Ovary (tissue), 7 donors: ENCODE measurements at regions not wholly inside any gene's neighbourhood (a gene's known extent, or its start where the extent isn't known, plus 50 kb on each side); places are given as distances from the start of the nearest gene placed in this dataset.

Experiments
- DNase-seq, 5 donors: peaks; one replicate each; pipeline ENCODE4 v3.0.0-alpha.2; 2019 to 2020
- H3K27ac ChIP-seq, 2 donors: fragments of 200-600 bp; one replicate each; pipeline versions ENCODE4 v1.5.1 to v1.8.0; 2019 to 2022
- H3K27me3 ChIP-seq: fragments of 200-600 bp; one replicate; pipeline ENCODE4 v1.8.0; 2022
- H3K36me3 ChIP-seq: fragments of 200-600 bp; sonication (generic); one replicate; pipeline ENCODE4 v1.5.1; 2019
- H3K4me1 ChIP-seq: one replicate; pipeline ENCODE4 v1.8.1; 2013; ENCODE audit warnings: mild to moderate bottlenecking, moderate library complexity; ENCODE audit not compliant: insufficient read depth
- H3K4me3 ChIP-seq: fragments of 200-600 bp; sonication (generic); one replicate; pipeline ENCODE4 v1.5.1; 2017
- H3K9me3 ChIP-seq, 2 donors: fragments of 200-600 bp in 1 of 2; sonication (generic) in 1 of 2; one replicate each; pipeline versions ENCODE4 v1.5.1 to v1.8.1; 2013 to 2019; ENCODE audit warnings: mild to moderate bottlenecking in 1 of 2, moderate library complexity in 1 of 2
- CTCF ChIP-seq, 3 donors: fragments of 450-650 bp in 2 of 3; fragments of 200-600 bp in 1 of 3; IDR thresholded peaks; one replicate each; pipeline versions ENCODE4 v1.5.1 to v1.8.0; 2016 to 2022; ENCODE audit warnings: antibody characterized with exemption in 3 of 3, mild to moderate bottlenecking in 1 of 3
- EP300 ChIP-seq: sonication (generic); formaldehyde crosslinking; IDR thresholded peaks from one replicate; pipeline ENCODE4 v1.6.1; 2017; ENCODE audit warnings: antibody characterized with exemption
- POLR2A ChIP-seq: fragments of 450-650 bp; IDR thresholded peaks from one replicate; pipeline ENCODE4 v1.6.1; 2017; ENCODE audit warnings: antibody characterized with exemption, mild to moderate bottlenecking, moderate library complexity
- WGBS, 3 donors: extraction: QIAGEN DNeasy Blood & Tissue Kit in 1 of 3; methylation state at CpG; one replicate each; pipeline versions ENCODE4 v1.1.5 to v1.1.7; 2013 to 2017; 5-methylcytosine and 5-hydroxymethylcytosine counted together
- intact Hi-C, 4 donors: fragments of 100-400 bp; cut with DNase I; formaldehyde crosslinking; loops; one replicate each; pipeline versions ENCODE4 v1.11.0 to v1.15.1; 2022 to 2023
- donor health status: DM: no; HTN: no; CAD: no; lungs with moderate emphysema.
- donor health status: DM: no; HTN: no; CAD: no.
- donor health status: Bipolar disorder and iron deficiency.
- donor health status: DM: no; HTN: no; CAD: no.
- donor health status: DM: yes; HTN: yes; CAD: no.

GRCh38 chr1:221940631-221941030 lies 198.7 kb upstream of the DUSP10 start:
- H3K27ac ChIP-seq = no peak overlapping the region
- intact Hi-C loops = no loop called here
- H3K27me3 ChIP-seq = no peaks in the 10 kb centered on the region
- no peaks in the 10 kb centered on the region for H3K4me1 ChIP-seq
- H3K9me3 ChIP-seq = no peaks in the 10 kb centered on the region
- WGBS, 3 donors = 58 to 79% (median 76%) methylated on average over 1 of the region's 1 CpG
- H3K36me3 ChIP-seq = no peaks in the 10 kb centered on the region
- TF ChIP-seq EP300 = no peak
- no peak for TF ChIP-seq POLR2A
- no peak for TF ChIP-seq CTCF (IDR thresholded peaks at IDR 0.05)
- no peak for DNase-seq
- H3K4me3 ChIP-seq = no peak overlapping the region

- Histone ChIP-seq H3K4me3 (no peak overlapping the region), H3K36me3 (no peaks in the 10 kb centered on the region), H3K9me3 (no peaks in the 10 kb centered on the region), H3K27ac (no peak overlapping the region), H3K4me1 (no peaks in the 10 kb centered on the region), H3K27me3 (no peaks in the 10 kb centered on the region)
- intact Hi-C loops = no loop called here
- WGBS, 3 donors = 56 to 72% (median 65%) methylated on average over 2 of the region's 2 CpGs
- DNase-seq = no peak
- TF ChIP-seq EP300 (no peak), CTCF (IDR thresholded peaks at IDR 0.05) (no peak), POLR2A (no peak)
Observed at GRCh38 chr1:221939607-221940006, 197.7 kb upstream of the DUSP10 start.

- 66 to 73% (median 69%) methylated on average over 9 of the region's 9 CpGs for WGBS, 3 donors
- no peaks in the 10 kb centered on the region for H3K27me3 ChIP-seq
- no peaks in the 10 kb centered on the region for H3K9me3 ChIP-seq
- intact Hi-C loops = no loop called here
- no peak overlapping the region for H3K27ac ChIP-seq
- H3K4me3 ChIP-seq = no peak overlapping the region
- TF ChIP-seq EP300 = no peak
- no peak for TF ChIP-seq POLR2A
- TF ChIP-seq CTCF (IDR thresholded peaks at IDR 0.05) = no peak
- H3K4me1 ChIP-seq = no peaks in the 10 kb centered on the region
- no peak for DNase-seq
- H3K36me3 ChIP-seq = no peaks in the 10 kb centered on the region
Observed at GRCh38 chr1:221937155-221937953, 195.5 kb upstream of the DUSP10 start.

GRCh38 chr1:221933814-221934213 lies 191.9 kb upstream of the DUSP10 start:
- DNase-seq = no peak
- Histone ChIP-seq H3K4me3 (no peak overlapping the region), H3K36me3 (no peaks in the 10 kb centered on the region), H3K27ac (no peak overlapping the region), H3K27me3 (no peaks in the 10 kb centered on the region), H3K9me3 (no peaks in the 10 kb centered on the region), H3K4me1 (no peaks in the 10 kb centered on the region)
- intact Hi-C loops = no loop called here
- TF ChIP-seq CTCF (IDR thresholded peaks at IDR 0.05) = no peak
- no peak for TF ChIP-seq EP300
- TF ChIP-seq POLR2A = no peak
- WGBS, 3 donors = 97 to 99% (median 99%) methylated on average over 2 of the region's 2 CpGs
